HG03097 (cell line): ENCODE measurements at regions not wholly inside any gene's neighbourhood (a gene's known extent, or its start where the extent isn't known, plus 50 kb on each side); places are given as distances from the start of the nearest gene placed in this dataset.
"Not testable (repeated sequence)": the region's sequence is repeated elsewhere in the genome, so short reads cannot be mapped to it uniquely, and the experiment has no call there.

Source experiments
- ATAC-seq: cut with Tn5 transposase; IDR thresholded peaks from one replicate; pipeline ENCODE4 v1.9.1; 2021; ENCODE audit not compliant: unreplicated experiment, low FRiP score

GRCh38 chr14:106459971-106460730 is 933.8 kb downstream of the TMEM121 start:
- no peak for ATAC-seq

GRCh38 chr14:106460916-106461315 is 934.5 kb downstream of the TMEM121 start:
- no peak for ATAC-seq

DNA sequence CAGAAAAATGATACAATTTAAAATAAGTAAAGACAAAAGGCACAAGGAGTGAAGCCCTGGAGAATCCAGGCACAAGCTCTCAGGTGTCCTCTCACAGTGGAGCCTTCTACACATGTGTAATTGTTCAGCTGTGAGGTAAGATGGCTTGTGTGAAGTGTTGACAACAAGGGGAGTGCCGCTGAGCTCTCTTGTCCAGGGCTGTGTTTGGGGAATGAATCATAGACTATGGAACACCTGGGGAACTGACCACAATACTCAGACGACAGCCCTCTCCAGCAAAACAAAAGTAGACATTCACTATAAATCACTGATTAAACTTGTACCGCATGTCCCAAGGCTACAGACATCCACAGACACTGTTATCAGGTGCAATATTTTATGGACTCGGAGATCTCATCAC is 940.1 kb downstream of the TMEM121 start:
- ATAC-seq, result not testable (repeated sequence)

DNA sequence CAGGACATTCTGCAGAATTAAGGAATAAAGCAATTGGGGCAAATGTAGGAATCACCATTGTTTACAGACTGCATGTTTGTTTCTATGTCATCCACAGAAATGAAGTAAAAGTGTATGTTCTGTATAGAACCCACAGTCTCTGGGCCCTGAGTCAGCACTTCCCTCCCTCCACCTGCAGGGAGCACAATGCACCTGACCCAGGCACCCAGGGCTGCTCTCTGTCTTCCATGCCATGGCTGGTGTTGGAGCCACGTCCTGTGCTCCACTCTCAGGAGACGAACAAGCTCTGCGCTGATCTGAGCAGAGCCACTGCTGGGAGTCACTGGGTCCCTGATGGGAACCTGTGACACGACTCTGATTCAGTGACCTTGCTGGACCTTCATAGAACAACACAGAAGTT is 942.5 kb downstream of the TMEM121 start:
- ATAC-seq, result not testable (repeated sequence)

DNA sequence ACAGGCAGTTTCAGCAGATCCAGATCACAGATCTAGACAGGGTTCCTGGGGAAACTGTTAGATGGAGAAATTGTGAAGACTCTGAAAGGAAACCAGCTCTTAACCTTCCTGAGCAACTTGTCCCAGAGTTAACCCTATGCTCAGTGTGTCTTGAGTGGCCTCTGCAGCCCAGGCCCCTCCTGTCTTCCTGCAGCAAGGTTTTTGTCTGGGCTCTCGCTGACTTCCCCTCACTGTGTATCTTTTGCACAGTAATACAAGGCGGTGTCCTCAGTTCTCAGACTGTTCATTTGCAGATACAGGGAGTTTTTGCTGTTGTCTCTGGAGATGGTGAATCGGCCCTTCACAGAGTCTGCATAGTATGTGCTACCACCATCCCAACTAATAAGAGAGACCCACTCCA is 943.6 kb downstream of the TMEM121 start:
- ATAC-seq, result not testable (repeated sequence)

- not testable (repeated sequence) for ATAC-seq
Observed at GRCh38 chr14:106474261-106475028, 948.1 kb downstream of the TMEM121 start.

DNA sequence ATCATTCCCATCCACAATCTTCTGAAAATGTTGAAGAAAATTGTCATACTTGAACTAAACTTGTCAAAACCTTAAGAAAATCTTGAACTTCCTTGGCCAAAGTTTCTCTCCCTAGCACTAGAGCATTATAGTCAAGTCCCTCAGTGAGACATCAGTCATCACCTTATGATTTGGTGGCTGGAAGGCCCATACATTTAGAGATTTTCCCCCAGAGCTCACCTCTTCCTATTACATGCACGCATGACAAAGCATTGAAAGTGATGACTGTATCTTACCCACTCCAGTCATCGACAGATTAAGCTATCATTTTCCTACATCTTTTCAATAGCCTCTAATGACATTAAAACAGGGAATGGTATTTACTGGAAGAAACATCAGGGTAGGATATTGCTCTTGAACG is 948.8 kb downstream of the TMEM121 start:
- not testable (repeated sequence) for ATAC-seq

- ATAC-seq, result not testable (repeated sequence)
Observed at GRCh38 chr14:106477600-106477999, 951.2 kb downstream of the TMEM121 start.

GRCh38 chr14:106480287-106480686 is 953.9 kb downstream of the TMEM121 start:
- ATAC-seq, result not testable (repeated sequence)

GRCh38 chr14:106482213-106482612 is 955.8 kb downstream of the TMEM121 start:
- ATAC-seq, result not testable (repeated sequence)

GRCh38 chr14:106487600-106487999 is 961.2 kb downstream of the TMEM121 start:
- ATAC-seq, result no peak

- ATAC-seq, result no peak
Observed at GRCh38 chr14:106488291-106488690, 961.9 kb downstream of the TMEM121 start.

DNA sequence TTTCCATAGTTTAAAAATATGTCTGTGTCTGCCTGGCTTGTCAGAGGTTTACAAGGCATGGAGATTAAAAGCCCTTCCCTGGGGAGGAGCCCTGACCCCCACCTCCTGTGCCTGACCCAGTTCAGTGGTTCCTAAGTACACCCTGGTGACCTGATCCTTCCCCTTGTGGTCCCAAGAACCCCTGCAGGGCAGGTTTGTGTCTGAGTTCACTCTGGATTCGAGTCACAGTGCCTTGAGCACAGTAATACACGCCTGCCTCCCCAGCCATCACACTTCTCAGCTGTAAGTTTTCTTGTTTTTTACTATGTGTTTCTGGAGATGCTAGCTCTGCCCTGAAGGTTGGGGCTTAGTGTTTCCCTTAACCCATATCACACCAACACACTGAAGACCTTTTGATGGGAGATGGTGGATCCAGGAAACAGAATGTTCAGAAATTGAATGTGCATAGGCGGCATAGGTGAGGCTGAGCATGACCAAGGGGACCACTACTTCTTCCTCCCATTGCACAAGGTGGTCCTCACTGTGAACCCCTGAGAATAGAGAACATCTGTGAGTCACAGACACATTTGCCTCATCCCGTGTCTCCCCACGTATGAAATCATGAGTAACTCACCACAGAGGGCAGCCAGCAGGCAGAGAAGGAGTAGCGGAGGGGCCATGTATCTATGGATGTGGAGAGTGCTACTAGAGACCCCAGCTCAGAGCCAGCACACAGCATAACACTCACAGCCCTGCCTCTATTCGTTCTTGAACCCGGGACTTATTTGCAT is 962.9 kb downstream of the TMEM121 start:
- ATAC-seq, result no peak

DNA sequence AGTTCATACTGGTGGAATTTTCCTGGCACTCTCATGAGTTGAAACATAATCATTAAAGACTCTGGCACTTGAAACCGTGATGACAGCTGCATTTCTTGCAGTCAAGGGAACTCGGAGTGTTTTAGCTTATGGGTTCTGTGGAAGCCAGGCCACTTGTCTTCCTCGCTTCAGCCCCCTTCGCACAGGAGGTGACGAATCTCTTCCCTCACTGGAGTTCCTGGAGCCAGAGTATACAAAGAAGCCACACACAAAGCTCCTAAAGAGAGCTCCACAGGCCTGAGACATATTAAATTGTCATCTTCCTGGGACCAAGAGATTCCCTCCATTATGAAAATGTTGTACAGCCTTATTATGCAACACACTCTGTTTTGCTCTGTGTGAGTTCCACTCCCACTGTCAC is 964.1 kb downstream of the TMEM121 start:
- ATAC-seq, result no peak

GRCh38 chr14:106491851-106492250 is 965.5 kb downstream of the TMEM121 start:
- no peak for ATAC-seq

DNA sequence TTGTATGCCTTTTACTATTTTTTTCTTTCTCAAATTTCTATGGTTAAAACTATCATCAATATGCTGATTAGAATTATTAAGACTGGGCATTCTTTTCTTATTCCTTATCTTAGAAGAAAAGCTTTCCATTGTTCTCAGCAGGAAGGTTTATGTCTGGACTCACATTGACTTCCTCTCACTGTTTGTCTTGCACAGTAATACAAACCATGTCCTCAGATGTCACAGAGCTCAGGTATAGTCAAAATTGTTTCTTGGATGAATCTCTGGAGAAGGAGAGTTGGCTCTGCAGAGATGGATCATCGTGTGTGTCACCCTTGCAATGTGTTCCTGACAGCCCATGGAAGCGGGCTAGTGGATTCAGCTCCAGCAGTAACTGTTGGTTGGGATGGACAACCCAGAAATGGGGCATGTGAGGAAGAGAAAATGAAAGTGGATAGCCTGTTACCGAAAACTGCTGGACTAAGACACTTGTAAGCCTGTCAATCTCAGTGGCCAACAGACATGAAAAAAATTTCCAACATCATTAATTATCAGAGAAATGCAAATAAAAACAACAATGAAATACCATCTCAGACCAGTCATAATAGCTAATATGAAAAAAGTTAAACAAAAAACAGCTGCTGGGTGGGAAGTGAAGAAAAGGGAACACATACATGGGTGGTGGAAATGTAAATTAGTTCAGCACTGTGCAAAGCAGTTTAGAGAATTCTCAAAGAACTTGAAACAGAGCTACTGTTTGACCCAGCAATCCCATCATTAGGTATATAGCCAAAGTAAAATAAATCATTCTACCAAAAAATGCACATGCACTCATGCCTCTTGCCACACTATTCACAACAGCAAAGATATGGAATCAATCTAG is 967.8 kb downstream of the TMEM121 start:
- no peak for ATAC-seq

GRCh38 chr14:106500571-106500970 is 974.2 kb downstream of the TMEM121 start:
- ATAC-seq, result no peak

GRCh38 chr14:106501898-106502297 is 975.5 kb downstream of the TMEM121 start:
- ATAC-seq, result no peak

DNA sequence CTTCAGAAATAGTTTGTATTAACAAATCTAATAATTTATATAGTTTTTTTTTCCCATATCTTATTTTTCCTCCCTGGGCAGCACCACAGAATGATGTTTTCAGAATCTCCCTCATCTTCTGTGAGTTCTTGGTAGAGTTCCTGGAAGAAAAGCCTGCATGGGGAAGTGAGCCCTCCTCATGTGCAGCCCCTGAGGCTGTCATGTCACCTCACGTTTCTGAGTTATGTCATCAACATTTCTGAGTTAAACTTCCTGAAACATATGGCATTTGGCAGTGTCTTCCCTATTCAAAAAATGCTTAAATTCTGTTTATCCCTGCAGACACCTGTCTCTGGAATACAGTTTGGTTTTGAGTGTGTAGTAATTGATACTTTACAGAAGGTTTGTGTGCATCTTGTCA is 979.0 kb downstream of the TMEM121 start:
- no peak for ATAC-seq

- no peak for ATAC-seq
Observed at GRCh38 chr14:106506881-106507305, 980.5 kb downstream of the TMEM121 start.
